ENCODE measurements at regions not wholly inside any gene's neighbourhood (a gene's known extent, or its start where the extent isn't known, plus 50 kb on each side); places are given as distances from the start of the nearest gene placed in this dataset.

DNA sequence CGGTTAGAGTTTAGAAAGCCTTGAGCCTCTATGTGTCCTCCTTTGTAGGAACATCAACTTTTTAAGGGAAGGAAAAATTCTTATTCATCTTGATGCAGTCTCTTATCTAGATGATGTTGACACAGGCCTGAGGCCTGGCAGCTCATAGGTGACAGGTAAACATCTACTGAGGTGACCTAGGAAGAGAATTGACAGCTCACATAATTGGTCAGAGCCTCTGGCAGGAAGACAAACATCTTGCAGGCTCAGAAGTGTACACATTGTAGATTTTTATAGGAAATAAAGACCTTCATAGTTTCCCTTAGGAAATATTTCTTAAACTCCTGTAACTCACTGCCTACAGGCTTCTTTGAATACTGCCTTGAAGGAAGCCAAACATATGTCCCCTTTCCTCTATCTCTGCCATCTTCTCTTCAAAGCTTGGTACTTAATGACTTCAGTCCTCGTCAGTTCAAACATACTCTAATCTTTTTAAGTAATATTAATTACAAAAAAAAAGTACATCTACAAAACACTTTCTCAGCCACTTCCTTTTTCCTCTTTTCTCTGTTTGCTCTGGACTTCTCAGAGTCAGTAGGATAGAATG, 341.3 kb downstream of the TBL1XR1 start:
- TF ChIP-seq, protein P1, sequence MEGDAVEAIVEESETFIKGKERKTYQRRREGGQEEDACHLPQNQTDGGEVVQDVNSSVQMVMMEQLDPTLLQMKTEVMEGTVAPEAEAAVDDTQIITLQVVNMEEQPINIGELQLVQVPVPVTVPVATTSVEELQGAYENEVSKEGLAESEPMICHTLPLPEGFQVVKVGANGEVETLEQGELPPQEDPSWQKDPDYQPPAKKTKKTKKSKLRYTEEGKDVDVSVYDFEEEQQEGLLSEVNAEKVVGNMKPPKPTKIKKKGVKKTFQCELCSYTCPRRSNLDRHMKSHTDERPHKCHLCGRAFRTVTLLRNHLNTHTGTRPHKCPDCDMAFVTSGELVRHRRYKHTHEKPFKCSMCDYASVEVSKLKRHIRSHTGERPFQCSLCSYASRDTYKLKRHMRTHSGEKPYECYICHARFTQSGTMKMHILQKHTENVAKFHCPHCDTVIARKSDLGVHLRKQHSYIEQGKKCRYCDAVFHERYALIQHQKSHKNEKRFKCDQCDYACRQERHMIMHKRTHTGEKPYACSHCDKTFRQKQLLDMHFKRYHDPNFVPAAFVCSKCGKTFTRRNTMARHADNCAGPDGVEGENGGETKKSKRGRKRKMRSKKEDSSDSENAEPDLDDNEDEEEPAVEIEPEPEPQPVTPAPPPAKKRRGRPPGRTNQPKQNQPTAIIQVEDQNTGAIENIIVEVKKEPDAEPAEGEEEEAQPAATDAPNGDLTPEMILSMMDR (IDR thresholded peaks at IDR 0.05): no peak
- TF ChIP-seq POLR2A (IDR thresholded peaks at IDR 0.05): no peak

Measured in thyroid gland (tissue), 4 donors.